Heart right ventricle (tissue), 16 donors: ENCODE measurements at regions not wholly inside any gene's neighbourhood (a gene's known extent, or its start where the extent isn't known, plus 50 kb on each side); places are given as distances from the start of the nearest gene placed in this dataset.

ENCODE experiments used
- ATAC-seq, 8 donors: fragments of 200-7000 bp; cut with Tn5 transposase; one replicate each; pipeline ENCODE4 v1.9.1; 2020; ENCODE audit warnings: mild to moderate bottlenecking in 8 of 8, moderate library complexity in 8 of 8, moderate number of reproducible peaks in 1 of 8
- DNase-seq, 2 donors: peaks; one replicate each; pipeline ENCODE4 v3.0.0-alpha.2; 2020
- H3K27ac ChIP-seq, 10 donors: fragments of 200-600 bp; sonication (generic) in 2 of 10; one replicate each; pipeline versions ENCODE4 v1.5.0 to v1.8.0; 2020 to 2022; ENCODE audit warnings: mild to moderate bottlenecking in 3 of 10
- H3K27me3 ChIP-seq, 7 donors: fragments of 200-600 bp; one replicate each; pipeline ENCODE4 v1.8.0; 2021 to 2022; ENCODE audit warnings: mild to moderate bottlenecking in 2 of 7
- H3K36me3 ChIP-seq, 9 donors: fragments of 200-600 bp; sonication (generic) in 1 of 9; one replicate each; pipeline versions ENCODE4 v1.5.0 to v1.8.0; 2020 to 2022; ENCODE audit warnings: mild to moderate bottlenecking in 2 of 9
- H3K4me1 ChIP-seq, 9 donors: fragments of 200-600 bp; sonication (generic) in 1 of 9; one replicate each; pipeline versions ENCODE4 v1.5.0 to v1.8.0; 2020 to 2022; ENCODE audit warnings: mild to moderate bottlenecking in 4 of 9
- H3K4me3 ChIP-seq, 10 donors: fragments of 200-600 bp; sonication (generic) in 2 of 10; one replicate each; pipeline versions ENCODE4 v1.5.0 to v1.8.0; 2020 to 2022; ENCODE audit warnings: mild to moderate bottlenecking in 7 of 10, moderate library complexity in 2 of 10
- H3K9me3 ChIP-seq, 11 donors: fragments of 200-600 bp in 10 of 11; sonication (generic) in 2 of 11; one replicate each; pipeline versions ENCODE4 v1.5.0 to v1.8.0; 2013 to 2022; ENCODE audit warnings: mild to moderate bottlenecking in 2 of 11, control low read depth in 1 of 11, moderate library complexity in 1 of 11
- WGBS, 2 donors: extraction: QIAGEN DNeasy Blood & Tissue Kit; methylation state at CpG; one replicate each; pipeline ENCODE4 v1.1.7; 2013; ENCODE audit warnings: inconsistent platforms in 1 of 2; 5-methylcytosine and 5-hydroxymethylcytosine counted together
- intact Hi-C, 10 donors: fragments of 100-400 bp; cut with DNase I; formaldehyde crosslinking; loops; one replicate each; pipeline versions ENCODE4 v1.11.1 to v1.14.2; 2022
- TF ChIP-seq, protein P1 (sequence below), 9 donors: fragments of 200-600 bp; sonication (generic) in 2 of 9; IDR thresholded peaks; one replicate each; pipeline versions ENCODE4 v1.5.0 to v1.8.0; 2021 to 2022; ENCODE audit warnings: antibody characterized with exemption in 9 of 9, mild to moderate bottlenecking in 5 of 9, moderate library complexity in 1 of 9
- donor health status: Arrhythmogenic right ventricular cardiomyopathy.
- donor health status: ischemic (EF 13 %, LVEDD 7.1; RV severe dilation, severe dysfunction).
- donor health status: healthy with polysubstance abuse.
- donor health status: DM: no; HTN: yes; CAD: no.
- donor health status: DM: no; HTN: no; CAD: no.
- donor health status: ischemic (EF 25% LVEDD 6.9; RV normal size, moderate dysfunction).
- donor health status: ischemic (EF 25% LVEDD 5.7; RV mildly dilated, moderate dysfunction).
- donor health status: healthy.
- donor health status: DM: yes; HTN: yes; CAD: no.
- donor health status: Ischemic cardiomyopathy.
- donor health status: ischemic (EF 35%, LVEDD 5.7; RV mildly dilated, moderate dysfunction).
- donor health status: nonischemic (EF 11% LVEDD 7.7; RV severe dilation, severe dysfunction).
- donor health status: DM: yes; HTN: yes; CAD: no.
- donor health status: PGD.
- donor health status: ischemic (EF 29% LVEDD 5.4; RV normal size, mild dysfunction).
- donor health status: nonischemic (EF 23%, LVEDD 6.1; RV moderate dilation, normal function).

DNA sequence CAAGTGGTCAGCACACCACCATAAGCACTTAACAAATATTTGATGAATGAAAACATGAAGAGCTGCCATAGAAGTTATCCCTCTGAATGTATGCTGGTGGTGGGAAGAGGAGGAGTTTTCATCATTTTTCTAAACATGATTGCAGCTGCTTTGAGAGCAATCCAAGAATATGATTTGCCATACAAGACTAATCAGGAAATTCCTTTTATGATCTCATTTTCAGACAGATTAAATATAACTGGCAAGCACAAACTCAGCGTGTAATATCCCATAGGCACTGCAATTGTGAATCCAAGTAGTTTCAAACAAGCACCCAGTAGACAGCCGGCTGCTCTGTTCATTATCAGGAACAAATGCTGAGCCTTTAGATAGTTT, 505.7 kb upstream of the LUZP2 start:
- intact Hi-C loops: no loop called here
- H3K36me3 ChIP-seq: no peaks in the 10 kb centered on the region

DNA sequence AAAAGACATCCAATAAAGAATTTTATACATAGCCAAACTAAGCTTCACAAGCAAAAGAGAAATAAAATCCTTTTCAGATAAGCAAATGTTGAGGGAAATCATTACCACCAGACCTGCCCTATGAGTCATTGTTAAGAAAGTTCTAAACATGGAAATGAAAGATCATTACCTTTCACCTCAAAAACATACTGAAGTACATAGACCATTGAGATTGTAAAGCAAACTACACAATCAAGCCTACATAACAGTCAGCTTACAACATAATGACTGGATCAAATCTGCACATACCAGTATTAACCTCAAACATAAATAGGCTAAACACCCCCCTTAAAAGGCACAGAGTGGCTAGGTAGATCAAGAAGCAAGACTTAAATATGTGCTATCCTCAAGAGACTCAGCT, 501.0 kb upstream of the LUZP2 start:
- intact Hi-C loops: no loop called here
- peaks cover 0 to 4% (median 0%) of the 10 kb centered on the region in 9 donors for H3K4me1 ChIP-seq
- no peak overlapping the region for H3K27ac ChIP-seq
- TF ChIP-seq, protein P1, sequence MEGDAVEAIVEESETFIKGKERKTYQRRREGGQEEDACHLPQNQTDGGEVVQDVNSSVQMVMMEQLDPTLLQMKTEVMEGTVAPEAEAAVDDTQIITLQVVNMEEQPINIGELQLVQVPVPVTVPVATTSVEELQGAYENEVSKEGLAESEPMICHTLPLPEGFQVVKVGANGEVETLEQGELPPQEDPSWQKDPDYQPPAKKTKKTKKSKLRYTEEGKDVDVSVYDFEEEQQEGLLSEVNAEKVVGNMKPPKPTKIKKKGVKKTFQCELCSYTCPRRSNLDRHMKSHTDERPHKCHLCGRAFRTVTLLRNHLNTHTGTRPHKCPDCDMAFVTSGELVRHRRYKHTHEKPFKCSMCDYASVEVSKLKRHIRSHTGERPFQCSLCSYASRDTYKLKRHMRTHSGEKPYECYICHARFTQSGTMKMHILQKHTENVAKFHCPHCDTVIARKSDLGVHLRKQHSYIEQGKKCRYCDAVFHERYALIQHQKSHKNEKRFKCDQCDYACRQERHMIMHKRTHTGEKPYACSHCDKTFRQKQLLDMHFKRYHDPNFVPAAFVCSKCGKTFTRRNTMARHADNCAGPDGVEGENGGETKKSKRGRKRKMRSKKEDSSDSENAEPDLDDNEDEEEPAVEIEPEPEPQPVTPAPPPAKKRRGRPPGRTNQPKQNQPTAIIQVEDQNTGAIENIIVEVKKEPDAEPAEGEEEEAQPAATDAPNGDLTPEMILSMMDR (IDR thresholded peaks at IDR 0.05): no peak
- ATAC-seq (no peak), DNase-seq (no peak)
- H3K27me3 ChIP-seq: no peaks in the 10 kb centered on the region
- no peaks in the 10 kb centered on the region for H3K36me3 ChIP-seq
- H3K9me3 ChIP-seq: peaks cover 0 to 59% (median 2%) of the 10 kb centered on the region in 11 donors
- no peak overlapping the region for H3K4me3 ChIP-seq

More for the DNA sequence above, 505.7 kb upstream of the LUZP2 start:
- Histone ChIP-seq H3K4me3 (no peak overlapping the region), H3K9me3 (peaks cover 0 to 13% (median 1%) of the 10 kb centered on the region in 11 donors), H3K4me1 (peaks cover 0 to 5% (median 0%) of the 10 kb centered on the region in 9 donors), H3K27me3 (no peaks in the 10 kb centered on the region), H3K27ac (peak overlapping the region in 1 of 10 donors; percentile 47)
- 47% methylated on average over 2 of the region's 2 CpGs for WGBS, 2 donors
- peak in 4 of 8 donors; percentile 22 to 62 (median 38) for ATAC-seq
- no peak for DNase-seq
- TF ChIP-seq, protein P1 (IDR thresholded peaks at IDR 0.05): no peak

DNA sequence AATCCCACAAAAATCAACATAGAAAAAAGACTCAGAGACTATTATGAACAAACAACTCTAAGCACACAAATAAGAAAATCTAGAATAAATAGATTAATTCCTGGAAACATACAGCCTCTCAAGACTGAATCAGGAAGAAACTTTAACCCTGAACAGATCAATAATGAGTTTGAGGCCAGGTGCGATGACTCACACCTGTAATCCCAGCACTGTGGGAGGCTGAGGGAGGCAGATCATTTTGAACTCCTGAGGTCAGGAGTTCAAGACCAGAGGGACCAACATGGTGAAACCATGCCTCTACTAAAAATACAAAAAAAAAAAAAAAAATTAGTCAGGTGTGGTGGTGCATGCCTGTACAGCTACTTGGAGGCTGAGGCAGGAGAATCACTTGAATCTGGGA, 499.5 kb upstream of the LUZP2 start:
- no peaks in the 10 kb centered on the region for H3K27me3 ChIP-seq
- H3K4me3 ChIP-seq: no peak overlapping the region
- no peaks in the 10 kb centered on the region for H3K4me1 ChIP-seq
- H3K36me3 ChIP-seq: no peaks in the 10 kb centered on the region
- TF ChIP-seq, protein P1 (IDR thresholded peaks at IDR 0.05): no peak
- peaks cover 0 to 66% (median 2%) of the 10 kb centered on the region in 11 donors for H3K9me3 ChIP-seq
- no peak for DNase-seq
- 94 to 96% methylated on average over 1 of the region's 1 CpG for WGBS, 2 donors
- ATAC-seq: no peak
- intact Hi-C loops: no loop called here
- no peak overlapping the region for H3K27ac ChIP-seq

DNA sequence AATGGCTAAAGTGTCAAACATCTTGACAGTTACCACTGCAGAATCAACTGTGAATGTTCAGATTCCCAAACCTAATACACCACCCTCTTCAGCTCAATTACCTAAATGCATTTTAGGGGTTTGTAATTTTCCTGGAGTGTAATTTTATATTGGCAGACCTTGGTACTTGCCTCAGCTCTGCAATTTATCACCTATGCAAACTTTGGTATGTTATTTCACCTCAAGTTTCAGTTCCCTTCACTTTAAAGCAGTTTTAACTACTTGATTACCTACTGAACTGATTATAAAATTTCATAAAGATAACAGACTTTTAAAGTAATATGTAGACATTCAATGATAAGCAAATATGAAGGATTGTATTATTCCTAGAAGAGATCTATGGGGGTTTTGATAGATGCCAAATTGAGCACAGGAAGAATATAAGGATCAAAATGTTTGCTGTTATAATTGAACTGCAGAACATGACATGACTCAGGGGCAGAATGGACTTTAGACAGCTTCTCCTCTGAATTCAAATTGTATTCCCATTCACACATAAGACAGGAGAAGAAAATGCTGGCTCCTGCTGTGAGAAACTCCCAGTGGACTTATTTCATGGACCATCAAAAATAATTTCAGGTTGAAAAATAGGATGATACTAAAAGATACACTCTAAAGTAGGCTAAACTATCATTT, 491.5 kb upstream of the LUZP2 start:
- Histone ChIP-seq H3K36me3 (no peaks in the 10 kb centered on the region), H3K27me3 (no peaks in the 10 kb centered on the region), H3K4me3 (no peak overlapping the region), H3K27ac (no peak overlapping the region), H3K9me3 (peaks cover 0 to 20% (median 0%) of the 10 kb centered on the region in 11 donors), H3K4me1 (no peaks in the 10 kb centered on the region)
- TF ChIP-seq, protein P1 (IDR thresholded peaks at IDR 0.05): no peak
- intact Hi-C loops: no loop called here
- DNase-seq: no peak
- no peak for ATAC-seq
